SW 1271 (cell line): ENCODE measurements at regions not wholly inside any gene's neighbourhood (a gene's known extent, or its start where the extent isn't known, plus 50 kb on each side); places are given as distances from the start of the nearest gene placed in this dataset.
A peak's percentile ranks its signal among the peaks of the same experiment; 100 is the strongest.

ENCODE experiments used
- DNase-seq, 2 experiments: peaks; one replicate each; lab custom pipeline; 2025; lab: John Stamatoyannopoulos, UW

- no peak for DNase-seq
These were observed 172.2 kb downstream of the CDC5L start for GRCh38 chr6:44559486-44560270.

- no peak for DNase-seq
These were observed 173.1 kb downstream of the CDC5L start for GRCh38 chr6:44560458-44561059.

- DNase-seq: no peak
These were observed 173.6 kb downstream of the CDC5L start for GRCh38 chr6:44561060-44561623.

- DNase-seq: no peak
These were observed 174.5 kb downstream of the CDC5L start for GRCh38 chr6:44561832-44562665.

- DNase-seq: no peak
These were observed 175.9 kb downstream of the CDC5L start for GRCh38 chr6:44563397-44563796.

GRCh38 chr6:44564906-44565524 lies 177.5 kb downstream of the CDC5L start:
- no peak for DNase-seq

GRCh38 chr6:44567406-44567805 lies 179.9 kb downstream of the CDC5L start:
- no peak for DNase-seq

GRCh38 chr6:44569131-44569530 lies 181.6 kb downstream of the CDC5L start:
- DNase-seq: no peak

- DNase-seq: no peak
These were observed 182.5 kb downstream of the CDC5L start for GRCh38 chr6:44569931-44570385.

- DNase-seq: no peak
These were observed 184.0 kb downstream of the CDC5L start for GRCh38 chr6:44571510-44571909.

- DNase-seq: no peak
These were observed 184.8 kb downstream of the CDC5L start for GRCh38 chr6:44572346-44572745.

GRCh38 chr6:44575644-44576043 lies 188.1 kb downstream of the CDC5L start:
- no peak for DNase-seq

GRCh38 chr6:44576132-44576631 lies 188.7 kb downstream of the CDC5L start:
- no peak for DNase-seq

- DNase-seq: no peak
These were observed 193.4 kb downstream of the CDC5L start for GRCh38 chr6:44580901-44581300.

- no peak for DNase-seq
These were observed 195.4 kb downstream of the CDC5L start for GRCh38 chr6:44582930-44583329.

GRCh38 chr6:44590471-44590870 lies 203.0 kb downstream of the CDC5L start:
- DNase-seq: no peak

- peak in 1 of 2 experiments; percentile 60 for DNase-seq
These were observed 206.0 kb downstream of the CDC5L start for GRCh38 chr6:44593539-44593944.

- no peak for DNase-seq
These were observed 207.0 kb downstream of the CDC5L start for GRCh38 chr6:44594481-44594880.

GRCh38 chr6:44598679-44599078 lies 211.2 kb downstream of the CDC5L start:
- no peak for DNase-seq

GRCh38 chr6:44599672-44600071 lies 212.2 kb downstream of the CDC5L start:
- DNase-seq: no peak

GRCh38 chr6:44603044-44603686 lies 215.7 kb downstream of the CDC5L start:
- DNase-seq: no peak
